ENCODE measurements at regions not wholly inside any gene's neighbourhood (a gene's known extent, or its start where the extent isn't known, plus 50 kb on each side); places are given as distances from the start of the nearest gene placed in this dataset.

DNA sequence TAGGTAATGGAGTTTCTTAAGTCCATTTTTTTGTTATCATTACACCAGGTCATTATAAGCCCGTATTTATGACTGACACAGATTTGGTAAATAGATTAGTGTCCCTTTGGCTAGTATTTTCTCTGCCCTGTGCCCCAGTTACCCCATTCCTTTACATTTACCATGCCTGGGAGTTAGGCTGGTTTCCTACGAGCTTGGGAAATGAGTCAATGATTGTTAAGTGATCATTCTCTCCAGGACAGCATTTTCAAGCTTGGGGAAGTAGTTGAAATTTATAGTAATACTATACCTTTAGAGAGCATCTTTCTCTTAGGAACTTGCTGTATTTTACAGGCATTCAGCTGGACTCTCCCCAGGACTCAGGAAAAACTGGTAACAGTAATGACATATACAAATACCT is 573.1 kb downstream of the TLE4 start:
- H3K27me3 Mint-ChIP-seq: peaks cover 18% of the 10 kb centered on the region
- no peak for DNase-seq (ENCODE audit: low spot score, unreplicated experiment)
- H3K27ac Mint-ChIP-seq: no peak overlapping the region
- H3K9me3 Mint-ChIP-seq (ENCODE audit: low read depth): peaks cover 5% of the 10 kb centered on the region
- H3K4me3 Mint-ChIP-seq (ENCODE audit: low read depth): no peak overlapping the region
- TF ChIP-seq, protein P1, sequence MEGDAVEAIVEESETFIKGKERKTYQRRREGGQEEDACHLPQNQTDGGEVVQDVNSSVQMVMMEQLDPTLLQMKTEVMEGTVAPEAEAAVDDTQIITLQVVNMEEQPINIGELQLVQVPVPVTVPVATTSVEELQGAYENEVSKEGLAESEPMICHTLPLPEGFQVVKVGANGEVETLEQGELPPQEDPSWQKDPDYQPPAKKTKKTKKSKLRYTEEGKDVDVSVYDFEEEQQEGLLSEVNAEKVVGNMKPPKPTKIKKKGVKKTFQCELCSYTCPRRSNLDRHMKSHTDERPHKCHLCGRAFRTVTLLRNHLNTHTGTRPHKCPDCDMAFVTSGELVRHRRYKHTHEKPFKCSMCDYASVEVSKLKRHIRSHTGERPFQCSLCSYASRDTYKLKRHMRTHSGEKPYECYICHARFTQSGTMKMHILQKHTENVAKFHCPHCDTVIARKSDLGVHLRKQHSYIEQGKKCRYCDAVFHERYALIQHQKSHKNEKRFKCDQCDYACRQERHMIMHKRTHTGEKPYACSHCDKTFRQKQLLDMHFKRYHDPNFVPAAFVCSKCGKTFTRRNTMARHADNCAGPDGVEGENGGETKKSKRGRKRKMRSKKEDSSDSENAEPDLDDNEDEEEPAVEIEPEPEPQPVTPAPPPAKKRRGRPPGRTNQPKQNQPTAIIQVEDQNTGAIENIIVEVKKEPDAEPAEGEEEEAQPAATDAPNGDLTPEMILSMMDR (IDR thresholded peaks at IDR 0.05; ENCODE audit: unreplicated experiment): no peak
- H3K36me3 Mint-ChIP-seq (ENCODE audit: insufficient read depth): no peaks in the 10 kb centered on the region
- peaks cover 4% of the 10 kb centered on the region for H3K4me1 Mint-ChIP-seq (ENCODE audit: low read depth)

DNA sequence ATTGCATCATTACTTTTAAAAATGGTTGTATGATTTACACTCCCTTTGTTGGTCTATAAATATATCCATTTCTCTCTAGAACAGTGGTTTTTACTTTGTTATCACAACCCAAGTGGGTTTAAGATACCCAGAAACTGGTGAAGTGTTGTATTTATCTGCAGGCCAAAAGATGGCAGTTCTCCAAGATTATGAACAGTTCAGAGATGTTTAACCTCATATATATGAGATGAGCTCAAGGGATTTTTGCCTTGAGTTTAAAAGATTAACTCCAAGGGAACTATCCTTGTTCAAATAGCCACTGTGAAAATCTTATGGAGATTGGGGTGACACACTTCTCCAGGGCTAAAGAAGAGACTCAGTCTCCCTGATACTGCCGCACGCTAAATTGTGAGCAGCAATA is 572.6 kb downstream of the TLE4 start:
- H3K27ac Mint-ChIP-seq: no peak overlapping the region
- H3K36me3 Mint-ChIP-seq (ENCODE audit: insufficient read depth): no peaks in the 10 kb centered on the region
- peaks cover under 1% of the 10 kb centered on the region for H3K9me3 Mint-ChIP-seq (ENCODE audit: low read depth)
- TF ChIP-seq, protein P1 (IDR thresholded peaks at IDR 0.05; ENCODE audit: unreplicated experiment): no peak
- H3K4me1 Mint-ChIP-seq (ENCODE audit: low read depth): peaks cover 4% of the 10 kb centered on the region
- H3K27me3 Mint-ChIP-seq: peaks cover 20% of the 10 kb centered on the region
- no peak overlapping the region for H3K4me3 Mint-ChIP-seq (ENCODE audit: low read depth)
- DNase-seq (ENCODE audit: low spot score, unreplicated experiment): no peak

DNA sequence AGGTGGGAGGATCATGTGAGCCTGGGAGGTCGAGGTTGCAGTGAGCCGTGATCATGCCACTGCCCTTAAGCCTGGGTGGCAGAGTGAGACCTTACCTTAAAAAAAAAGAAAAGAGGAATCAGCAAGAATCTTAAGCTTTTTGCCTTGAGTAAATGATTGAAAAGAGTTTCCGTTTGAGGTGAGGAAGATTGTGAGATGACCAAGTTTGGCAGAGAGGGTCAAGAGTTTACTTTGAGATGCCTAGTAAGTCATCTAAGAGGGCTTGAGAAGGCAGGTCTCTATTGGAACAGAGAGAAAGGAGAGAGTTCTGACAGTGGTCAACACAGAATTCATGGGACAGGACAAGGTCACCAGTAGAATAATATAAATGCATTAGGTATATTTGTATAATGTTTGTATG is 572.1 kb downstream of the TLE4 start:
- TF ChIP-seq, protein P1 (IDR thresholded peaks at IDR 0.05; ENCODE audit: unreplicated experiment): no peak
- no peak for DNase-seq (ENCODE audit: low spot score, unreplicated experiment)
- no peak overlapping the region for H3K4me3 Mint-ChIP-seq (ENCODE audit: low read depth)
- H3K27me3 Mint-ChIP-seq: peaks cover 20% of the 10 kb centered on the region
- H3K27ac Mint-ChIP-seq: no peak overlapping the region
- H3K9me3 Mint-ChIP-seq (ENCODE audit: low read depth): no peaks in the 10 kb centered on the region
- peaks cover 4% of the 10 kb centered on the region for H3K4me1 Mint-ChIP-seq (ENCODE audit: low read depth)
- H3K36me3 Mint-ChIP-seq (ENCODE audit: insufficient read depth): no peaks in the 10 kb centered on the region

DNA sequence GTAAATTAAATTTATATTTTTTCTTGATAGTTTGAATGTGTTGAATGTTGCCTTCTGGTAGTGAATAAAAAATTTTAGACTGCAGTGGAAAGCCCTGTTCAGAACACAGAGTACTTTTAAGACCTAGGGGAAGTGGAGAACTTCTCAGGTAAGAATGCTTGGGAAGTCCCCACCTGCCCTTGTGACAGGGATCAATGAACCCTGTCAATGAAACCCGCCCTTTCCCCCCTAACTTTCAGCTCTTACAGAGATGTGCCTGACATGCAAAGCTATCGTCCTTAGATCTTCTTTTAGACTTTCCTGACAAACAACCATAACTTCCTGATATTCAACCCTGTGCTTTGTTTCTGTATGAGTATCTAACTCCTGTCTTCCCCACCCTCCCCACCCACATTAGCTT is 562.7 kb downstream of the TLE4 start:
- TF ChIP-seq, protein P1 (IDR thresholded peaks at IDR 0.05; ENCODE audit: unreplicated experiment): no peak
- Mint-ChIP-seq H3K27me3 (peaks cover 3% of the 10 kb centered on the region), H3K27ac (no peak overlapping the region)

DNA sequence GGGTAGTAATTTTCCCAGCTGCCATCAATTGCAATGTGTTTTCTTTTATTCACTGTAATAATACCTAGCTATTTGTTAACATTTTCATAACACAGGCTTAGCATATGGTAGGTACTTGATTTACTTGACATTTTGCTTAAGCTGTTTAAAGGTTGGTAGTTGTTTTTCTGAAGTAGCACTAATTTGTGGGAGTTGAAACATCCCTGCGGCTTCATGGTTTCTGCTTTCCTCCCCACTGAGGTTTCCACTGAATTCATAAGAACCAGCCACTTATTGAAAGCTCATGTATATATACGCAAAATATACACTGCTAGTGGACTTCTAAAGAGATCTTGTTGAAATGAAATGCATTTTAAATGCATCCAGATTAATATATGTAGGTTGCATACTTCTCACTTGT is 559.9 kb downstream of the TLE4 start:
- Mint-ChIP-seq H3K36me3 (ENCODE audit: insufficient read depth) (no peaks in the 10 kb centered on the region), H3K27ac (no peak overlapping the region), H3K4me1 (ENCODE audit: low read depth) (peaks cover 1% of the 10 kb centered on the region), H3K27me3 (peaks cover 7% of the 10 kb centered on the region), H3K9me3 (ENCODE audit: low read depth) (no peaks in the 10 kb centered on the region), H3K4me3 (ENCODE audit: low read depth) (no peak overlapping the region)
- TF ChIP-seq, protein P1 (IDR thresholded peaks at IDR 0.05; ENCODE audit: unreplicated experiment): no peak
- no peak for DNase-seq (ENCODE audit: low spot score, unreplicated experiment)

More for the DNA sequence above, 562.7 kb downstream of the TLE4 start:
- Mint-ChIP-seq H3K4me3 (ENCODE audit: low read depth) (no peak overlapping the region), H3K4me1 (ENCODE audit: low read depth) (peaks cover 1% of the 10 kb centered on the region), H3K9me3 (ENCODE audit: low read depth) (no peaks in the 10 kb centered on the region), H3K36me3 (ENCODE audit: insufficient read depth) (no peaks in the 10 kb centered on the region)
- DNase-seq (ENCODE audit: low spot score, unreplicated experiment): no peak

Measured in progenitor cell of endocrine pancreas (in vitro differentiated cells).